Fibroblast of villous mesenchyme (primary cell): ENCODE measurements at regions not wholly inside any gene's neighbourhood (a gene's known extent, or its start where the extent isn't known, plus 50 kb on each side); places are given as distances from the start of the nearest gene placed in this dataset.
A peak's percentile ranks its signal among the peaks of the same experiment; 100 is the strongest.

Experiments used
- DNase-seq: peaks from one replicate; pipeline ENCODE4 v3.0.0-alpha.2; 2010; ENCODE audit warnings: low read depth
- H3K4me3 ChIP-seq: 2 replicates; pipeline ENCODE4 v1.5.1; 2011; ENCODE audit warnings: low read depth, mild to moderate bottlenecking, low read length
- CTCF ChIP-seq: IDR thresholded peaks from 2 replicates; pipeline ENCODE4 v1.5.1; 2012; ENCODE audit warnings: low read depth, mild to moderate bottlenecking, low read length; ENCODE audit not compliant: insufficient read depth

- no peak for TF ChIP-seq CTCF
- DNase-seq, result no peak
- H3K4me3 ChIP-seq, result no peak overlapping the region
Measured at GRCh38 chr9:3672399-3672798, 146.6 kb upstream of the RFX3 start.

- H3K4me3 ChIP-seq, result no peak overlapping the region
- DNase-seq, result peak; percentile 40
- no peak for TF ChIP-seq CTCF
Measured at GRCh38 chr9:3664044-3664443, 138.2 kb upstream of the RFX3 start.

GRCh38 chr9:3662671-3663070, 136.9 kb upstream of the RFX3 start:
- no peak for TF ChIP-seq CTCF
- DNase-seq, result peak; percentile 19
- no peak overlapping the region for H3K4me3 ChIP-seq

- no peak overlapping the region for H3K4me3 ChIP-seq
- no peak for TF ChIP-seq CTCF
- DNase-seq, result no peak
Measured at GRCh38 chr9:3660936-3661335, 135.1 kb upstream of the RFX3 start.

GRCh38 chr9:3659647-3660046, 133.8 kb upstream of the RFX3 start:
- no peak for TF ChIP-seq CTCF
- H3K4me3 ChIP-seq, result no peak overlapping the region
- no peak for DNase-seq

- TF ChIP-seq CTCF, result no peak
- no peak overlapping the region for H3K4me3 ChIP-seq
- DNase-seq, result no peak
Measured at GRCh38 chr9:3658964-3659363, 133.2 kb upstream of the RFX3 start.

GRCh38 chr9:3656224-3656623, 130.4 kb upstream of the RFX3 start:
- no peak overlapping the region for H3K4me3 ChIP-seq
- DNase-seq, result no peak
- no peak for TF ChIP-seq CTCF
